ENCODE measurements at regions not wholly inside any gene's neighbourhood (a gene's known extent, or its start where the extent isn't known, plus 50 kb on each side); places are given as distances from the start of the nearest gene placed in this dataset.

DNA sequence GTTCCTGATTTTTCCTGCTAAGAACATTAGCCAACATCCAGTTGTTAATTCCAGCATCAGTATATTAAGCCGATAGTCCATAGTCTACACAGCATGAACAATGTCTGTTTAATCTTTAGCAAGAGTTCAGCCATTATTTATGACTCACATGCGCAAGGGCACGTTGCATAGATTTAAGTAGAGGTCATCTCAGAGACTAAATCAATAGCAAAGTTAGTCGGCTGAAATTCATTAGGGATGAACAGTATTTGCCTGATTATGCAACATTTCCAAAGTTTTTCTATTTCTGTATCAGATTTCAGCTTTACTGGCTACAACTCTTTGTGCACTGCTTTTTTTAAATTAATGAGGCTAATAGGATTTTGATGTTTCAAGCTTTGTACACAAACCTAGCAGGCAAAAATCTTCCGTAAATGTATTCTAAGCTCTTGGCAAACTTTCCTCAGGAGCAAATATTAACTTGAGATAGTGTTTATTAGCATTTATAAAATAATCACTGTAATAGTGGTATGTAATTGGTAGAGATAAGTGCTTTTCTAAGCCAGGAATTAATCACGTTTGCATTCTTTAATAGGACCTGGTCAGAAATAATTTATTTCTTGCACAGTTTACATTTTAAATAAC, 578.7 kb upstream of the ID2 start:
- no peak for ATAC-seq (ENCODE audit: low read depth in 2 of 2)
- Mint-ChIP-seq H3K27ac (no peak overlapping the region), H3K36me3 (no peaks in the 10 kb centered on the region), H3K9me3 (no peaks in the 10 kb centered on the region), H3K27me3 (peaks cover 4 to 15% (median 14%) of the 10 kb centered on the region in 3 donors), H3K4me1 (no peaks in the 10 kb centered on the region), H3K4me3 (no peak overlapping the region)
- DNase-seq = no peak

GRCh38 chr2:8107150-8107549, 574.7 kb upstream of the ID2 start:
- DNase-seq (no peak), ATAC-seq (ENCODE audit: low read depth in 2 of 2) (no peak)
- Mint-ChIP-seq H3K36me3 (no peaks in the 10 kb centered on the region), H3K4me3 (no peak overlapping the region), H3K27ac (no peak overlapping the region), H3K4me1 (no peaks in the 10 kb centered on the region), H3K27me3 (peaks cover 16 to 36% (median 22%) of the 10 kb centered on the region in 3 donors), H3K9me3 (no peaks in the 10 kb centered on the region)

DNA sequence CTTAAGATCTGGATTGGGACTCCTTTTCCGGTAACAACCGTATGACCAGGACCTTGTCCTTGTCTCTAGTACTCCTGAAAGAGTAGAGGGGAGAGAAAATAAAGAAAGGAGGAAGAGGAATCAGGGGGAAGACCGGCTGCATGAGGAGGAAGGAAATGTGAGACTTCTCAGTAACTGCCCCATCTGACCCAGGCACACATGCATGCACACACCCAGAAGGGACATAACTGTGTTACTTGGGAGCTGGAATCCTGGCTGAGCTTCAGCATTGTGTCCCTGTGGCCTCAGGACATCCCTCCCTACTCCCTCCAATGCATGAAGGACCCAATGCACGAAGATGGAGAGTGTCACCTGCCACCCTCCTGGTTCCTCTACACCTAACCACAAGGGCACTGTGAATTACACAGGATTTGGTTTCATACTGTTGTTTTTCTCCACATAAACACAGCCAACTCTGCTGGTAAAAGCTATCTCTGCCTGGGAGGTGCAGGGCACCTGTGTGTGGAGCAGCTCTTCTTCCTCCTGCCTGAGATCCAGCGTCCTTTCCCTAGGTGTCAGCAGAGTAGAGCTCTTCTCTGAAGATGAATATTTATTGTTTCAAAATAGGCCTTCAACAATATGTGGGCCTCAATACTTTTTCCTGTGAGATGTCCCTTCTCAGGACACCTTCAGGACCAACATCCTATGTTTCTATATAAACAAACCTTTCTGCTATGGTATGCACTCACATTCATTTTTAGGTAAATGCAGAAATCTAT, 574.1 kb upstream of the ID2 start:
- Mint-ChIP-seq H3K4me3 (no peak overlapping the region), H3K27ac (no peak overlapping the region), H3K9me3 (no peaks in the 10 kb centered on the region), H3K36me3 (no peaks in the 10 kb centered on the region), H3K4me1 (no peaks in the 10 kb centered on the region), H3K27me3 (peaks cover 16 to 39% (median 22%) of the 10 kb centered on the region in 3 donors)
- ATAC-seq (ENCODE audit: low read depth in 2 of 2) (no peak), DNase-seq (no peak)

- ATAC-seq (ENCODE audit: low read depth in 2 of 2) = no peak
- peaks cover 24 to 50% (median 35%) of the 10 kb centered on the region in 3 donors for H3K27me3 Mint-ChIP-seq
- no peaks in the 10 kb centered on the region for H3K4me1 Mint-ChIP-seq
- DNase-seq = no peak
- H3K36me3 Mint-ChIP-seq = no peaks in the 10 kb centered on the region
- H3K9me3 Mint-ChIP-seq = no peaks in the 10 kb centered on the region
- no peak overlapping the region for H3K4me3 Mint-ChIP-seq
- no peak overlapping the region for H3K27ac Mint-ChIP-seq
Measured at GRCh38 chr2:8110716-8111115, 571.1 kb upstream of the ID2 start.

- ATAC-seq (ENCODE audit: low read depth in 2 of 2) (no peak), DNase-seq (no peak)
- Mint-ChIP-seq H3K4me1 (peaks cover 2 to 4% (median 2%) of the 10 kb centered on the region in 3 donors), H3K4me3 (no peak overlapping the region), H3K27me3 (peaks cover 25 to 48% (median 31%) of the 10 kb centered on the region in 3 donors), H3K9me3 (no peaks in the 10 kb centered on the region), H3K36me3 (no peaks in the 10 kb centered on the region), H3K27ac (no peak overlapping the region)
Measured at GRCh38 chr2:8111193-8111592, 570.7 kb upstream of the ID2 start.

GRCh38 chr2:8115456-8115855, 566.4 kb upstream of the ID2 start:
- no peaks in the 10 kb centered on the region for H3K9me3 Mint-ChIP-seq
- peaks cover 28 to 61% (median 36%) of the 10 kb centered on the region in 3 donors for H3K27me3 Mint-ChIP-seq
- ATAC-seq (ENCODE audit: low read depth in 2 of 2) (no peak), DNase-seq (no peak)
- no peaks in the 10 kb centered on the region for H3K36me3 Mint-ChIP-seq
- H3K27ac Mint-ChIP-seq = peak overlapping the region in 1 of 6 donors; percentile 44
- peaks cover 8 to 13% (median 9%) of the 10 kb centered on the region in 3 donors for H3K4me1 Mint-ChIP-seq
- no peak overlapping the region for H3K4me3 Mint-ChIP-seq

DNA sequence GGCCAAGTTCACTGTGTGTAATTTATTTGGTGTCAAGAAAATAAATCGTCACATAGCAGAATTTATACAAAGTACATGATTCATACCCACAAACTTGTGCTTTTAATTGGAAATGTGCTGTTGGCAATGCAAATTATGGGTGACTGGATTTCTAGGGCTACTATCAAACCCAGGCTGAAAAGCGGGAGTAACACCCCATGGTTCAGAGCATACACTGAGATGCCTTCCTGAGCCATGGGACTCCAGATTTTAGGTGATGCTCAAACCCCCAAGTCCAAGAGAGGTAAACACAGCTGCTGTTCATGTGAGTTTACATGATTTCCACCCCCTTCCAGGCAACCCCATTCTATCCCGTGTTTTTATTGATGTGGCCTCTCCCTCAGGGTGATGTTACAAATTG, 565.9 kb upstream of the ID2 start:
- peaks cover 8 to 13% (median 9%) of the 10 kb centered on the region in 3 donors for H3K4me1 Mint-ChIP-seq
- ATAC-seq (ENCODE audit: low read depth in 2 of 2) (no peak), DNase-seq (no peak)
- H3K27ac Mint-ChIP-seq = peak overlapping the region in 1 of 6 donors; percentile 44
- H3K36me3 Mint-ChIP-seq = no peaks in the 10 kb centered on the region
- no peaks in the 10 kb centered on the region for H3K9me3 Mint-ChIP-seq
- H3K4me3 Mint-ChIP-seq = no peak overlapping the region
- peaks cover 29 to 57% (median 35%) of the 10 kb centered on the region in 3 donors for H3K27me3 Mint-ChIP-seq

GRCh38 chr2:8116661-8117060, 565.2 kb upstream of the ID2 start:
- Mint-ChIP-seq H3K9me3 (no peaks in the 10 kb centered on the region), H3K4me3 (no peak overlapping the region), H3K36me3 (no peaks in the 10 kb centered on the region), H3K27me3 (peaks cover 23 to 50% (median 28%) of the 10 kb centered on the region in 3 donors), H3K4me1 (peaks cover 8 to 13% (median 9%) of the 10 kb centered on the region in 3 donors), H3K27ac (no peak overlapping the region)
- ATAC-seq (ENCODE audit: low read depth in 2 of 2) (peak; percentile 71 to 81), DNase-seq (peak; percentile 20)

GRCh38 chr2:8118940-8119781, 562.7 kb upstream of the ID2 start:
- no peak overlapping the region for H3K27ac Mint-ChIP-seq
- ATAC-seq (ENCODE audit: low read depth in 2 of 2) (no peak), DNase-seq (no peak)
- H3K4me1 Mint-ChIP-seq = peaks cover 8 to 13% (median 9%) of the 10 kb centered on the region in 3 donors
- no peaks in the 10 kb centered on the region for H3K9me3 Mint-ChIP-seq
- H3K4me3 Mint-ChIP-seq = no peak overlapping the region
- H3K27me3 Mint-ChIP-seq = peaks cover 16 to 28% (median 22%) of the 10 kb centered on the region in 3 donors
- H3K36me3 Mint-ChIP-seq = no peaks in the 10 kb centered on the region

- H3K27me3 Mint-ChIP-seq = peaks cover 15 to 21% (median 17%) of the 10 kb centered on the region in 3 donors
- H3K4me3 Mint-ChIP-seq = no peak overlapping the region
- DNase-seq = no peak
- H3K9me3 Mint-ChIP-seq = no peaks in the 10 kb centered on the region
- H3K4me1 Mint-ChIP-seq = peaks cover 8 to 13% (median 9%) of the 10 kb centered on the region in 3 donors
- no peak for ATAC-seq (ENCODE audit: low read depth in 2 of 2)
- H3K27ac Mint-ChIP-seq = peak overlapping the region in 1 of 6 donors; percentile 51
- H3K36me3 Mint-ChIP-seq = no peaks in the 10 kb centered on the region
Measured at GRCh38 chr2:8119782-8120505, 561.9 kb upstream of the ID2 start.

DNA sequence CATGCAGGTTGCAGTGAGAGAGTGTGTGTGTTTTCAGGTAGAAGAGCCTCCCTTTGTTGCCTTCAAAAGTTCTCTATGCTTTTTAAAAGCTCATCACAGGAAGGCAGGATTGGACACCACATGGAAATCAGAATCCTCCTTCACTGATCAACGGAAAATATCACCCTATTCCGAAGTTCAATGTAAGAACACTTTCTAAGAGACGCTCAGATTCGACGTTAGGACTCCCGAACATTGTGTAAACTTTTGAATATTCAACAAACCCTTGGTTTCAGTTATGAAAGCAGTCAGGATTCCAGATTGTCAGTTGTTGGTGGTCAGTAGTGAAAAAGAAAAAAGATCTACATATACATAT, 561.4 kb upstream of the ID2 start:
- no peak for ATAC-seq (ENCODE audit: low read depth in 2 of 2)
- Mint-ChIP-seq H3K9me3 (no peaks in the 10 kb centered on the region), H3K27me3 (peaks cover 11 to 18% (median 12%) of the 10 kb centered on the region in 3 donors), H3K4me3 (no peak overlapping the region), H3K36me3 (no peaks in the 10 kb centered on the region), H3K4me1 (peaks cover 8 to 13% (median 9%) of the 10 kb centered on the region in 3 donors), H3K27ac (peak overlapping the region in 1 of 6 donors; percentile 39)
- no peak for DNase-seq

DNA sequence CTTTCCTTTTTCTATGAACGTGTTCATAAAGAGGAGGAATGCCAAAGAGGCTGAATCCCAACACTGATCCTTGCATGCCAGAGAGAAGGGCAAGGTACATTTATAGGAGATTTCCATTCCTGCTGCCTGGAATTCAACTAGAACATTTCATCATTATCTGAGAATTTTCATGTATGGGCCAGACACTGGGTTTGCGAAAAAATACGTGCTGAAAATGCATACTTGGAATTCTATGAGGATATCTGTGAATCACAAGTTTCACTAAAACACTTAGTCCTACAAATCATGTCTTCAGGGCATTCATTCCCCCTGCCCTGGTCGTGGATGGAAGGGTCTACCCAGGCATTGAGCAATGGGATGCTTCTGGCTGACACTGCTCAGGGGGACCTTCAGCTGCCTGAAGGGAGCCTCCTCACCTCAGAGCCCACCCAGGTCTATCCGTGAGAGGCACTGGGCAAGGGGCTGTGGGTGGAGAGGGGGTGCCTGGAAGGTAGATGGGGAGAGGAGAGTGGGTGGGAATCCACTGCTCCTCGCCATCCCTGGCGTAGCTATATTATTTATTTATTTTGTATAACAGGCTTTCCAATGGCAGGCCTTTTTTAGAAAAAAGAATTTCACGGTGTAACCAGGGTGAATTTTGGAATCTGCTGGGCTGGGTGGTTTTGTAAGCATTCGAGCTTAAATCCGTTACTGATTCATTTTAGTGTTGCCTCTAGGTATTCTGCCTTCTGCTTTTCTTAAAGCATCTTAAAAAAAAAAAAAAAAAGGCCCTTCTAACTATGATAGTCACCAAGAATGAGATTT, 560.6 kb upstream of the ID2 start:
- H3K36me3 Mint-ChIP-seq = no peaks in the 10 kb centered on the region

More for the DNA sequence above, 560.6 kb upstream of the ID2 start:
- peaks cover 0 to 2% (median 0%) of the 10 kb centered on the region in 7 donors for H3K9me3 Mint-ChIP-seq
- H3K27me3 Mint-ChIP-seq = peaks cover 10 to 20% (median 14%) of the 10 kb centered on the region in 3 donors
- no peak overlapping the region for H3K27ac Mint-ChIP-seq
- H3K4me1 Mint-ChIP-seq = peaks cover 4 to 10% (median 6%) of the 10 kb centered on the region in 3 donors
- no peak for ATAC-seq (ENCODE audit: low read depth in 2 of 2)
- no peak for DNase-seq
- no peak overlapping the region for H3K4me3 Mint-ChIP-seq
